PC-3 (cell line): ENCODE measurements at regions not wholly inside any gene's neighbourhood (a gene's known extent, or its start where the extent isn't known, plus 50 kb on each side); places are given as distances from the start of the nearest gene placed in this dataset.

Experiments
- CTCF ChIP-seq: fragments of 300-600 bp; sonication (generic); conservative IDR thresholded peaks from 2 replicates; pipeline ENCODE4 v1.5.1; 2017; ENCODE audit warnings: antibody characterized with exemption, low read depth, mild to moderate bottlenecking, low read length
- EZH2 ChIP-seq: fragments of 300-600 bp; sonication (generic); IDR thresholded peaks from one replicate; pipeline ENCODE4 v1.6.1; 2017; ENCODE audit warnings: antibody characterized with exemption, mild to moderate bottlenecking, low read length; ENCODE audit not compliant: unreplicated experiment
- EZH2phosphoT487 ChIP-seq: fragments of 300-600 bp; sonication (generic); IDR thresholded peaks from 2 replicates; pipeline ENCODE4 v1.6.1; 2018; ENCODE audit warnings: mild to moderate bottlenecking, antibody characterized with exemption, low read length, borderline replicate concordance

GRCh38 chr10:44325157-44325556 is 59.7 kb downstream of the CXCL12 start:
- no peak for TF ChIP-seq CTCF
- TF ChIP-seq EZH2phosphoT487, result no peak
- TF ChIP-seq EZH2, result no peak
